ENCODE measurements at regions not wholly inside any gene's neighbourhood (a gene's known extent, or its start where the extent isn't known, plus 50 kb on each side); places are given as distances from the start of the nearest gene placed in this dataset.

GRCh38 chr6:97822632-97823031 is 539.6 kb upstream of the MMS22L start:
- TF ChIP-seq CTCF (IDR thresholded peaks at IDR 0.05; ENCODE audit: low read depth, low read length, poor library complexity, severe bottlenecking): no peak
- no peak for TF ChIP-seq EZH2phosphoT487 (IDR thresholded peaks at IDR 0.05; ENCODE audit: borderline replicate concordance, low read length)
